HG03103 (cell line): ENCODE measurements at regions not wholly inside any gene's neighbourhood (a gene's known extent, or its start where the extent isn't known, plus 50 kb on each side); places are given as distances from the start of the nearest gene placed in this dataset.
A peak's percentile ranks its signal among the peaks of the same experiment; 100 is the strongest.
"Not testable (repeated sequence)": the region's sequence is repeated elsewhere in the genome, so short reads cannot be mapped to it uniquely, and the experiment has no call there.

Source experiments
- ATAC-seq: cut with Tn5 transposase; IDR thresholded peaks from one replicate; pipeline ENCODE4 v1.9.1; 2021; ENCODE audit warnings: low read depth; ENCODE audit not compliant: unreplicated experiment

GRCh38 chr18:46224181-46224775, 120.1 kb downstream of the HAUS1 start:
- no peak for ATAC-seq

GRCh38 chr18:46226461-46226860, 122.3 kb downstream of the HAUS1 start:
- no peak for ATAC-seq

GRCh38 chr18:46229641-46230040, 125.5 kb downstream of the HAUS1 start:
- not testable (repeated sequence) for ATAC-seq

- ATAC-seq: no peak
These were observed 132.0 kb downstream of the HAUS1 start for GRCh38 chr18:46236156-46236555.

- ATAC-seq: no peak
These were observed 133.7 kb downstream of the HAUS1 start for GRCh38 chr18:46237891-46238290.

GRCh38 chr18:46239549-46239948, 135.4 kb downstream of the HAUS1 start:
- ATAC-seq: no peak

GRCh38 chr18:46239998-46240397, 135.8 kb downstream of the HAUS1 start:
- no peak for ATAC-seq

- ATAC-seq: not testable (repeated sequence)
These were observed 137.2 kb downstream of the HAUS1 start for GRCh38 chr18:46241393-46241792.

GRCh38 chr18:46242183-46242582, 138.0 kb downstream of the HAUS1 start:
- ATAC-seq: no peak

- ATAC-seq: no peak
These were observed 138.9 kb downstream of the HAUS1 start for GRCh38 chr18:46243095-46243494.

- ATAC-seq: no peak
These were observed 139.5 kb downstream of the HAUS1 start for GRCh38 chr18:46243673-46244072.

- no peak for ATAC-seq
These were observed 141.9 kb downstream of the HAUS1 start for GRCh38 chr18:46246101-46246500.

GRCh38 chr18:46247942-46248341, 143.8 kb downstream of the HAUS1 start:
- ATAC-seq: no peak

GRCh38 chr18:46250084-46250811, 146.1 kb downstream of the HAUS1 start:
- ATAC-seq: peak; percentile 97

- peak; percentile 18 for ATAC-seq
These were observed 146.6 kb downstream of the HAUS1 start for GRCh38 chr18:46250812-46251173.

GRCh38 chr18:46252759-46253158, 148.6 kb downstream of the HAUS1 start:
- ATAC-seq: no peak

- ATAC-seq: no peak
These were observed 149.3 kb downstream of the HAUS1 start for GRCh38 chr18:46253498-46253897.

GRCh38 chr18:46256078-46256477, 151.9 kb downstream of the HAUS1 start:
- no peak for ATAC-seq

- no peak for ATAC-seq
These were observed 153.2 kb downstream of the HAUS1 start for GRCh38 chr18:46257366-46257765.

GRCh38 chr18:46260016-46260878, 156.1 kb downstream of the HAUS1 start:
- no peak for ATAC-seq

- no peak for ATAC-seq
These were observed 156.6 kb downstream of the HAUS1 start for GRCh38 chr18:46260879-46261143.

- no peak for ATAC-seq
These were observed 157.6 kb downstream of the HAUS1 start for GRCh38 chr18:46261799-46262198.
